Loucy (cell line): ENCODE measurements at regions not wholly inside any gene's neighbourhood (a gene's known extent, or its start where the extent isn't known, plus 50 kb on each side); places are given as distances from the start of the nearest gene placed in this dataset.

ENCODE experiments used
- CTCF ChIP-seq: fragments of 200-600 bp; sonication (generic); conservative IDR thresholded peaks from 2 replicates; pipeline ENCODE4 v1.5.1; 2014; ENCODE audit warnings: mild to moderate bottlenecking, antibody characterized with exemption, low read length
- EZH2phosphoT487 ChIP-seq: fragments of 200-600 bp; IDR thresholded peaks from 2 replicates; pipeline ENCODE4 v1.6.1; 2018; ENCODE audit warnings: antibody characterized with exemption, mild to moderate bottlenecking, moderate library complexity, borderline replicate concordance

- TF ChIP-seq CTCF = no peak
- no peak for TF ChIP-seq EZH2phosphoT487
These were observed 60.2 kb upstream of the SLC35F3 start for GRCh38 chr1:233844275-233844674.
